DOHH2 (cell line): ENCODE measurements at regions not wholly inside any gene's neighbourhood (a gene's known extent, or its start where the extent isn't known, plus 50 kb on each side); places are given as distances from the start of the nearest gene placed in this dataset.

ENCODE experiments used
- H3F3A ChIP-seq: fragments of 200-600 bp; sonication (generic), shearing (Covaris generic); 2 replicates; pipeline ENCODE4 v1.6.0; 2016; ENCODE audit warnings: antibody characterized with exemption, mild to moderate bottlenecking; ENCODE audit not compliant: control insufficient read depth, insufficient read depth
- H3K27ac ChIP-seq: fragments of 200-600 bp; sonication (generic); 2 replicates; pipeline ENCODE4 v1.5.1; 2014; ENCODE audit warnings: low read depth, mild to moderate bottlenecking, low read length, moderate library complexity
- H3K27me3 ChIP-seq: fragments of 200-600 bp; sonication (generic); 2 replicates; pipeline ENCODE4 v1.6.1; 2014; ENCODE audit warnings: mild to moderate bottlenecking, low read length, mixed read lengths; ENCODE audit not compliant: control insufficient read depth
- H3K36me3 ChIP-seq: fragments of 200-600 bp; sonication (generic); 2 replicates; pipeline ENCODE4 v1.6.1; 2014; ENCODE audit warnings: mild to moderate bottlenecking, low read length, moderate library complexity, mixed read lengths; ENCODE audit not compliant: control insufficient read depth
- H3K4me1 ChIP-seq: fragments of 200-600 bp; sonication (generic); 2 replicates; pipeline ENCODE4 v1.6.1; 2014; ENCODE audit warnings: mild to moderate bottlenecking, low read length, mixed read lengths; ENCODE audit not compliant: control insufficient read depth
- H3K4me2 ChIP-seq: fragments of 200-600 bp; sonication (generic); 2 replicates; pipeline ENCODE4 v1.6.0; 2014; ENCODE audit warnings: mild to moderate bottlenecking, low read length, moderate library complexity
- H3K4me3 ChIP-seq: fragments of 200-600 bp; sonication (generic); 2 replicates; pipeline ENCODE4 v1.5.1; 2014; ENCODE audit warnings: mild to moderate bottlenecking, low read length, mixed read lengths
- H3K79me2 ChIP-seq: fragments of 200-600 bp; sonication (generic); 2 replicates; pipeline ENCODE4 v1.6.1; 2014; ENCODE audit warnings: mild to moderate bottlenecking, low read length, mixed read lengths; ENCODE audit not compliant: control insufficient read depth
- H3K9me2 ChIP-seq: fragments of 200-600 bp; sonication (generic); replicated peaks from 2 replicates; pipeline ENCODE4 v1.6.1; 2014; ENCODE audit warnings: mild to moderate bottlenecking, low read length, mixed read lengths; ENCODE audit not compliant: control insufficient read depth
- H3K9me3 ChIP-seq: fragments of 200-600 bp; sonication (generic); 2 replicates; pipeline ENCODE4 v1.6.1; 2014; ENCODE audit warnings: antibody characterized with exemption, low read length, mixed read lengths; ENCODE audit not compliant: control insufficient read depth, insufficient read depth
- H4K20me1 ChIP-seq: fragments of 200-600 bp; sonication (generic); 2 replicates; pipeline ENCODE4 v1.6.0; 2014; ENCODE audit warnings: low read depth, mild to moderate bottlenecking, antibody characterized with exemption, low read length, moderate library complexity; ENCODE audit not compliant: control insufficient read depth, insufficient read depth
- EZH2phosphoT487 ChIP-seq: fragments of 200-600 bp; sonication (generic); IDR thresholded peaks from 2 replicates; pipeline ENCODE4 v1.6.1; 2017; ENCODE audit warnings: borderline replicate concordance, mild to moderate bottlenecking, antibody characterized with exemption, low read length, moderate library complexity, mixed read lengths
- TF ChIP-seq, protein P1 (sequence below): fragments of 200-600 bp; sonication (generic); IDR thresholded peaks from one replicate; pipeline ENCODE4 v1.5.1; 2014; ENCODE audit warnings: antibody characterized with exemption, mild to moderate bottlenecking, low read depth, low read length; ENCODE audit not compliant: poor library complexity, severe bottlenecking

DNA sequence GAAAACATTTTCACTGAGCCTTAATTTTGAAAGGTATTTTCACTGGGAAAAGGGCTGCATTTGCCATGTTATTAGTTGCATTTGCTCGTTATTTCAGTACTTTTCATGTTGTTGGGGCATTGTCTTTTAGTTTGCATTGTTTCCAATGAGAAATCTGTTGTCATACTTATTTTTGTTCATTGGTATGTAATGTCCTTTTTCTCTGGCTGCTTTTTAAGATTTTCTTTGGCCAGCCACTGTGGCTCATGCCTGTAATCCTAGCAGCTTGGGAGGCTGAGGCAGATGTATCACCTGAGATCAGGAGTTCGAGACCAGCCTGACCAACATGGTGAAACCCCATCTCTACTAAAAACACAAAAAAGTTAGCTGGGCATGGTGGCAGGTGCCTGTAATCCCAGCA lies 379.9 kb downstream of the SAMD5 start:
- Histone ChIP-seq H4K20me1 (no peaks in the 10 kb centered on the region), H3K27ac (no peak overlapping the region), H3K4me1 (no peaks in the 10 kb centered on the region), H3K79me2 (no peaks in the 10 kb centered on the region), H3K4me2 (no peak overlapping the region), H3K27me3 (no peaks in the 10 kb centered on the region), H3K9me2 (no peaks in the 10 kb centered on the region), H3F3A (no peaks in the 10 kb centered on the region), H3K36me3 (no peaks in the 10 kb centered on the region), H3K9me3 (no peaks in the 10 kb centered on the region), H3K4me3 (no peak overlapping the region)
- TF ChIP-seq, protein P1, sequence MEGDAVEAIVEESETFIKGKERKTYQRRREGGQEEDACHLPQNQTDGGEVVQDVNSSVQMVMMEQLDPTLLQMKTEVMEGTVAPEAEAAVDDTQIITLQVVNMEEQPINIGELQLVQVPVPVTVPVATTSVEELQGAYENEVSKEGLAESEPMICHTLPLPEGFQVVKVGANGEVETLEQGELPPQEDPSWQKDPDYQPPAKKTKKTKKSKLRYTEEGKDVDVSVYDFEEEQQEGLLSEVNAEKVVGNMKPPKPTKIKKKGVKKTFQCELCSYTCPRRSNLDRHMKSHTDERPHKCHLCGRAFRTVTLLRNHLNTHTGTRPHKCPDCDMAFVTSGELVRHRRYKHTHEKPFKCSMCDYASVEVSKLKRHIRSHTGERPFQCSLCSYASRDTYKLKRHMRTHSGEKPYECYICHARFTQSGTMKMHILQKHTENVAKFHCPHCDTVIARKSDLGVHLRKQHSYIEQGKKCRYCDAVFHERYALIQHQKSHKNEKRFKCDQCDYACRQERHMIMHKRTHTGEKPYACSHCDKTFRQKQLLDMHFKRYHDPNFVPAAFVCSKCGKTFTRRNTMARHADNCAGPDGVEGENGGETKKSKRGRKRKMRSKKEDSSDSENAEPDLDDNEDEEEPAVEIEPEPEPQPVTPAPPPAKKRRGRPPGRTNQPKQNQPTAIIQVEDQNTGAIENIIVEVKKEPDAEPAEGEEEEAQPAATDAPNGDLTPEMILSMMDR, result no peak
- TF ChIP-seq EZH2phosphoT487, result no peak

DNA sequence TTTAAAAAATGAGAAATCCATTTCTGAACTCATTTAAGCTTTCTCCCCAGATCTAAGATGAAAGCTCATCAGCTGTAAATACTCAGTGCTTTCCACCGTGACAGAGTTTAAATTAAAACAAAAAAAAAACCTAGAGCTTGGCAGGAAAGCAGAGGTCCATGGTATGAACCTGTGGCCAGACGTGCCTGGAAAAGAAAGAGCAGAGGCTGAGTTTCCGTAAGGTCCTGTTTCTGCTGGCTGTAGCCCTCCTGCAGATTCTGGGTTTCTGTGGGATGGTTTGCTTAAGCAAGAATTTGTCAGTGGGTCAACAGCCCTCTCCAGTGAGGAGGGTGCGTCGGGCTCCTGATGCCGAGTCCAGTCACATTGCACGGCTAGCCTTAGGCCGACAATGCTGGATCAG lies 383.2 kb downstream of the SAMD5 start:
- Histone ChIP-seq H3F3A (no peaks in the 10 kb centered on the region), H3K4me1 (no peaks in the 10 kb centered on the region), H3K27me3 (no peaks in the 10 kb centered on the region), H3K27ac (no peak overlapping the region), H3K79me2 (no peaks in the 10 kb centered on the region), H3K4me2 (no peak overlapping the region), H3K4me3 (no peak overlapping the region), H4K20me1 (no peaks in the 10 kb centered on the region), H3K36me3 (no peaks in the 10 kb centered on the region), H3K9me2 (no peaks in the 10 kb centered on the region), H3K9me3 (no peaks in the 10 kb centered on the region)
- TF ChIP-seq, protein P1, result no peak
- TF ChIP-seq EZH2phosphoT487, result no peak

GRCh38 chr6:147892476-147892875 lies 384.0 kb downstream of the SAMD5 start:
- TF ChIP-seq, protein P1, result no peak
- TF ChIP-seq EZH2phosphoT487, result no peak
- Histone ChIP-seq H3K4me1 (no peaks in the 10 kb centered on the region), H3F3A (no peaks in the 10 kb centered on the region), H3K4me2 (no peak overlapping the region), H3K27me3 (no peaks in the 10 kb centered on the region), H3K9me3 (no peaks in the 10 kb centered on the region), H3K27ac (no peak overlapping the region), H4K20me1 (no peaks in the 10 kb centered on the region), H3K9me2 (no peaks in the 10 kb centered on the region), H3K36me3 (no peaks in the 10 kb centered on the region), H3K4me3 (no peak overlapping the region), H3K79me2 (no peaks in the 10 kb centered on the region)

DNA sequence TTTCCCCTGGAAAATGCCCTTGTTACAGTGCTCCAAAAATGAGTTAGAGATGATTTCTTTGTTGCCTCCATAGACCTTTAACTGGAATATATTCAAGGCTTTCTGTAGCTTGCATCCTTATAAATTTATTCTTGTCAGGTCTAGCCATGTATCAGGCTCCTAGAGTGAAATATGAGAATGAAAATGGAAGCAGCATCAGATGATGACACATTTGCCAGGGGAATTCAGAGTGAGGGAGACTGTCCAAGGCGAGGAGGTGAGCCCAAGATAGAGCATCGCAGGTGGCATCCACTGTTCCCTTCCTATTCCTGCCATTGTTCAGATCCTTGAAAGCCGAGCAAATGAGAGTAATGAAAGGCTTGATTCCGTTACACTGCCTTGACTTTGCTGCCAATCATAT lies 386.8 kb downstream of the SAMD5 start:
- H3K4me3 ChIP-seq, result no peak overlapping the region
- no peaks in the 10 kb centered on the region for H3K79me2 ChIP-seq

More for the DNA sequence above, 386.8 kb downstream of the SAMD5 start:
- Histone ChIP-seq H3K9me3 (no peaks in the 10 kb centered on the region), H3K4me1 (no peaks in the 10 kb centered on the region), H3K36me3 (no peaks in the 10 kb centered on the region), H3K9me2 (no peaks in the 10 kb centered on the region), H4K20me1 (no peaks in the 10 kb centered on the region), H3K4me2 (no peak overlapping the region), H3K27me3 (no peaks in the 10 kb centered on the region), H3F3A (no peaks in the 10 kb centered on the region), H3K27ac (no peak overlapping the region)
- TF ChIP-seq, protein P1, result no peak
- no peak for TF ChIP-seq EZH2phosphoT487
